Stimulated activated naive CD8-positive, alpha-beta T cell treated with anti-CD3 and anti-CD28 coated beads, Interleukin-15, Interleukin-2, amounts not matched to agents 100 ng/mL and 50 ng/mL, for 24 hours (primary cell): ENCODE measurements at regions not wholly inside any gene's neighbourhood (a gene's known extent, or its start where the extent isn't known, plus 50 kb on each side); places are given as distances from the start of the nearest gene placed in this dataset.

Experiments used
- H3K27ac Mint-ChIP-seq: one replicate; pipeline ENCODE4 v1.8.0; 2021; ENCODE audit warnings: mild to moderate bottlenecking, mixed read lengths
- H3K27me3 Mint-ChIP-seq: one replicate; pipeline ENCODE4 v1.8.0; 2021; ENCODE audit warnings: mixed read lengths
- H3K36me3 Mint-ChIP-seq: one replicate; pipeline ENCODE4 v1.8.0; 2021; ENCODE audit warnings: low read depth, mixed read lengths
- H3K4me1 Mint-ChIP-seq: one replicate; pipeline ENCODE4 v1.8.0; 2021; ENCODE audit warnings: low read depth, mixed read lengths
- H3K4me3 Mint-ChIP-seq: one replicate; pipeline ENCODE4 v1.8.0; 2021; ENCODE audit warnings: mild to moderate bottlenecking, mixed read lengths
- H3K9me3 Mint-ChIP-seq: one replicate; pipeline ENCODE4 v1.8.0; 2021; ENCODE audit warnings: mixed read lengths

- H3K36me3 Mint-ChIP-seq, result no peaks in the 10 kb centered on the region
- H3K4me3 Mint-ChIP-seq, result no peak overlapping the region
- H3K27ac Mint-ChIP-seq, result no peak overlapping the region
- peaks cover 5% of the 10 kb centered on the region for H3K4me1 Mint-ChIP-seq
- no peaks in the 10 kb centered on the region for H3K9me3 Mint-ChIP-seq
- H3K27me3 Mint-ChIP-seq, result peaks cover 11% of the 10 kb centered on the region
Observed at GRCh38 chr9:99732715-99733114, 89.0 kb upstream of the NR4A3 start.

GRCh38 chr9:99735041-99735440, 86.6 kb upstream of the NR4A3 start:
- Mint-ChIP-seq H3K36me3 (no peaks in the 10 kb centered on the region), H3K27ac (no peak overlapping the region), H3K4me3 (no peak overlapping the region), H3K9me3 (no peaks in the 10 kb centered on the region), H3K4me1 (peaks cover 5% of the 10 kb centered on the region), H3K27me3 (peaks cover 12% of the 10 kb centered on the region)

DNA sequence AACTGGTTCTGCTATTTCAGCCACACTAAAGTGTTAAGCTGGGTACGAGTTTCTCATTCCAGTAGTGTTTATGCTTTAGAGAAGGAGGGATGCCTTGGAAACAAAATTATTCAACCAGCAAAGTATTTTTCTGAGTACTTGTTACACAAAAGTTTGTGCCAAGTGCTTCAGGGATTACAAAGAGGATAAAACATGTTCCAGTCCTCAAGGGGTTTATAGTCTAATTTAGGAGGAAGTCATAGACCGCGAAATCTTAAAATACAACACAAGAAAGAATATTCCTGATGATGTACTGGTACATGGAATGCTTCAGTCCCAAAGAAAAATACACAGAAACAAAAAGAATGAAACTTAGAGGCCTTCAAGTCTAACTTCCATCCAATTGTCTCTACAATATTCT, 85.4 kb upstream of the NR4A3 start:
- peaks cover 12% of the 10 kb centered on the region for H3K27me3 Mint-ChIP-seq
- no peak overlapping the region for H3K4me3 Mint-ChIP-seq
- H3K9me3 Mint-ChIP-seq, result no peaks in the 10 kb centered on the region
- H3K4me1 Mint-ChIP-seq, result peaks cover 5% of the 10 kb centered on the region
- H3K36me3 Mint-ChIP-seq, result no peaks in the 10 kb centered on the region
- no peak overlapping the region for H3K27ac Mint-ChIP-seq

GRCh38 chr9:99737649-99738048, 84.0 kb upstream of the NR4A3 start:
- Mint-ChIP-seq H3K36me3 (no peaks in the 10 kb centered on the region), H3K27ac (no peak overlapping the region), H3K27me3 (peaks cover 12% of the 10 kb centered on the region), H3K4me3 (no peak overlapping the region), H3K4me1 (peaks cover 2% of the 10 kb centered on the region), H3K9me3 (no peaks in the 10 kb centered on the region)

GRCh38 chr9:99743006-99743405, 78.7 kb upstream of the NR4A3 start:
- H3K27ac Mint-ChIP-seq, result no peak overlapping the region

GRCh38 chr9:99743455-99743854, 78.2 kb upstream of the NR4A3 start:
- Mint-ChIP-seq H3K27me3 (no peaks in the 10 kb centered on the region), H3K4me1 (no peaks in the 10 kb centered on the region), H3K36me3 (no peaks in the 10 kb centered on the region), H3K27ac (no peak overlapping the region), H3K4me3 (no peak overlapping the region), H3K9me3 (no peaks in the 10 kb centered on the region)

More at GRCh38 chr9:99743006-99743405, 78.7 kb upstream of the NR4A3 start:
- Mint-ChIP-seq H3K4me1 (no peaks in the 10 kb centered on the region), H3K9me3 (no peaks in the 10 kb centered on the region), H3K36me3 (no peaks in the 10 kb centered on the region), H3K27me3 (no peaks in the 10 kb centered on the region), H3K4me3 (no peak overlapping the region)

GRCh38 chr9:99744132-99744531, 77.6 kb upstream of the NR4A3 start:
- H3K27ac Mint-ChIP-seq, result no peak overlapping the region
- H3K4me3 Mint-ChIP-seq, result no peak overlapping the region
- H3K36me3 Mint-ChIP-seq, result no peaks in the 10 kb centered on the region
- no peaks in the 10 kb centered on the region for H3K27me3 Mint-ChIP-seq
- no peaks in the 10 kb centered on the region for H3K9me3 Mint-ChIP-seq
- no peaks in the 10 kb centered on the region for H3K4me1 Mint-ChIP-seq

- Mint-ChIP-seq H3K4me3 (no peak overlapping the region), H3K4me1 (no peaks in the 10 kb centered on the region), H3K27me3 (no peaks in the 10 kb centered on the region), H3K9me3 (no peaks in the 10 kb centered on the region), H3K36me3 (no peaks in the 10 kb centered on the region), H3K27ac (no peak overlapping the region)
Observed at GRCh38 chr9:99745085-99745484, 76.6 kb upstream of the NR4A3 start.

DNA sequence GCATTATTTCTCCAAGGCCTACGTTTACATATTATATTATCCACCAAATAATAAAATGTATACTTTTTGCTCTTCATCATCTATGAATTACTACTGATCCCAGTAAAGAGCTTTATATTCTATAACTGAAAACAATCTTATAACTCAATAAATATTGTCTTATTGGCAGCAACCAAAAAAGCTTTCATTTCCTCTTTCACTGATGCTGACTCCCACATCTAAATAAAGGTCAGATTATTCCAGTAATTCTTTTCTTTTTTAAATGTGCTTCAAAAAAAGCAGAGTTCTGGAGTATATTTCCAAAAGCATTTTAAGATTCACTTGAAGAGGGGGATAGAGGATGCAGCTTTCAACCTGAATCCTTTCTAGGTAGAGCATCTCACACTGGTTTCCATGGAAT, 75.3 kb upstream of the NR4A3 start:
- no peak overlapping the region for H3K27ac Mint-ChIP-seq
- no peaks in the 10 kb centered on the region for H3K36me3 Mint-ChIP-seq
- H3K9me3 Mint-ChIP-seq, result no peaks in the 10 kb centered on the region
- no peak overlapping the region for H3K4me3 Mint-ChIP-seq
- no peaks in the 10 kb centered on the region for H3K4me1 Mint-ChIP-seq
- H3K27me3 Mint-ChIP-seq, result no peaks in the 10 kb centered on the region

GRCh38 chr9:99748266-99748665, 73.4 kb upstream of the NR4A3 start:
- no peaks in the 10 kb centered on the region for H3K4me1 Mint-ChIP-seq
- no peaks in the 10 kb centered on the region for H3K9me3 Mint-ChIP-seq
- H3K27me3 Mint-ChIP-seq, result peaks cover 3% of the 10 kb centered on the region
- H3K27ac Mint-ChIP-seq, result no peak overlapping the region
- no peak overlapping the region for H3K4me3 Mint-ChIP-seq
- H3K36me3 Mint-ChIP-seq, result no peaks in the 10 kb centered on the region

DNA sequence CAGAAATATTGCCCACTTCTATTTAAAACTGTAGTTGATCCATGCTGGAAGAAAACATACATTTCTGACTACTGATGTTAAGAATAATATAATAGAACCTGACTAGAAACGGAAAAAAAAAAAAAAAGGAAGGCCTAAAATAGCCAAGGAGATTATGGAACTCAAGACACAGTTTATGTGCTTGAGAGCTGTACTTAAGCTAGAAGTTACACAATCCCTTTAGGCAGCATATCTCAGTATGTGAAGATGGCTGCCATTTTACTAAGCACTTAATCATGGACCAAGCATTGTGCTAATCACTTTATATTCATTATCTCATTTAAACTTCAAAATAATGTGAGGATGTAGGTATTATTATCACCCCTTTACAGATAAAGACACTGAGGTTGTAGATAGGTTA, 73.0 kb upstream of the NR4A3 start:
- no peaks in the 10 kb centered on the region for H3K36me3 Mint-ChIP-seq
- H3K27me3 Mint-ChIP-seq, result peaks cover 3% of the 10 kb centered on the region
- no peaks in the 10 kb centered on the region for H3K9me3 Mint-ChIP-seq
- no peaks in the 10 kb centered on the region for H3K4me1 Mint-ChIP-seq
- H3K27ac Mint-ChIP-seq, result no peak overlapping the region
- no peak overlapping the region for H3K4me3 Mint-ChIP-seq

DNA sequence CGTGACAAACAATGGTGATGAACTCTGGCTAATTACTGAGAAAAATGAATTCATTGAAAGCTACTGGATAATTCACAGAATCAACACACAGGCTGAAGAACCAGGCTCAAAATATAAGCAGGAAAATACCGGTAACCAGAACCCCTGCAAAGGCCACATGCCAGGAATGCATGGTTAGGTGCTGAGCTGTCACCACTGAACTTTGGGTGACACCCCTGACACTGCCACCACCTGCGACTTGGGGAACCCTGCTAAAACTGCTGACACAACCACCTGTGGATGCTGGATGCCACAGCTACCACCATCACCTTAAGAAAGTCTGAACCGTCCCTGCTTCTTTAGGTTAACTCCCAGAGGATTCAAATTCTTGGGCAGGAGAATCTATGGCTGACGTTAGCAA, 72.0 kb upstream of the NR4A3 start:
- Mint-ChIP-seq H3K27me3 (peaks cover 3% of the 10 kb centered on the region), H3K27ac (no peak overlapping the region), H3K9me3 (no peaks in the 10 kb centered on the region), H3K4me1 (no peaks in the 10 kb centered on the region), H3K36me3 (no peaks in the 10 kb centered on the region), H3K4me3 (no peak overlapping the region)

DNA sequence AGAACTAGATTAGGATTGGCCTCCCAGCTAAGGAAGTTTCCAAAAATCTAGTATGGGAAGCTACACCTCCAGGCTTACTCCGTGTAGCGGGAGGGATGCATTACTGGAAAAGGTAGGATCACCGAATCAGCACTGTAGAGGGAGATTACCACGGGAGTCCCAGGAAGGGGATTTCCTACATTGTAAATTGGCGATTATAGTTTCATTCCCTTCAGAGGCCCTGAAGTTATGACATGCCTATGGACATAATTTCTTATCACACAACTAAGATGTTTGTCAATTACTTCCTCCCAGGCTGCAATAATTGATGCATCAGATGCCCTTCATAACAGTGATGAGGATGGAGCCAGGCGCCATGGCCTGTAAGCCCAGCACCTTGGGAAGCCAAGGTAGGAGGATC, 71.2 kb upstream of the NR4A3 start:
- H3K27me3 Mint-ChIP-seq, result peaks cover 6% of the 10 kb centered on the region
- no peak overlapping the region for H3K27ac Mint-ChIP-seq
- H3K4me1 Mint-ChIP-seq, result no peaks in the 10 kb centered on the region
- H3K36me3 Mint-ChIP-seq, result no peaks in the 10 kb centered on the region
- H3K4me3 Mint-ChIP-seq, result no peak overlapping the region
- no peaks in the 10 kb centered on the region for H3K9me3 Mint-ChIP-seq

DNA sequence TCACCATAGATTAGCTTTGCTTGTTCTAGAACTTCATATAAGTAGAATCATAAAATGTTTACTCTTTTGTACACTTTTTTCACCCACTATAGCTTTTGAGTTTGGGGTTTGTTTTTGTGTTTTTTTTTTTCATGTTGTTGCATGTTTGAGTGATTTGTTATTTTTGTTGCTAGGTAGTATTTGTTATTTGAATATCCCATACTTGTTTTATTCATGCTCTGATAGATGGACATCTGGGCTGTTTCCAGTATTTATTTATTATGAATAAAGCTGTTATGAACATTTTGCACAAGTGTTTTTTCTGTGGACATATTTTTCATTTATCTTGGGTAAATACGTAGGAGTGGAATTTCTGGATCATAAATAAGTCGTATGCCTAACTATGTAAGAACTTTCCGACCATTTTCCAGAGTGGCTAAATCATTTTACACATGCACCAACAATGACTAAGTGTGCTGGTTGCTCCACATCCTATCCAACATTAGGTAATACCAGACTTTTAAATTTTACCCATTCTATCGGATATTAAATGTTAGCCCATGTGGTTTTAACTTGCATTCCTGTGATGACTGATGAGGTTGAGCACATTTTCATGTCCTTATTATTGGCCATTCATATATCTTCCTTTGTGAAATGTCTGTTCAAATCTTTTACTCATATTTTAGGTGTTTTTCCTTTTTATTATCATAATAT, 69.1 kb upstream of the NR4A3 start:
- Mint-ChIP-seq H3K9me3 (no peaks in the 10 kb centered on the region), H3K27ac (no peak overlapping the region), H3K4me3 (no peak overlapping the region), H3K36me3 (no peaks in the 10 kb centered on the region), H3K4me1 (no peaks in the 10 kb centered on the region), H3K27me3 (peaks cover 8% of the 10 kb centered on the region)

DNA sequence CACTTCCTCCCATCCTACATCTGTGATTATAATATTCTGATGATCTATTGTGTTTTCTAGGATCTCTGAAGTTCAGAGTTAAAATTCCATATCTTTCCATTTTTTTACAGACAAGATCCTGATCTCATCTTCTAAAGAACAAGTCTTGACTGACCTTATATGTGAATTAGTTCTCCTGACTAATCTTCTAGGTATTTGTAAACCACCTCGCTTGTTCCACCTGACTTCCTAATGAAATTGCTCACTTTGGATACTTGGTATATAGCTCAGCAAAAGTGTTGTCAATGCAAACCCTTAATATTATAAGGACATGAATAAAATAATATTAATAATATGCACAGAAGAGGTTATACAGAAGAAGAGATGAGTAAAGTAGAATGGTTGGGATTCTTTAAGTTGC, 68.2 kb upstream of the NR4A3 start:
- Mint-ChIP-seq H3K36me3 (no peaks in the 10 kb centered on the region), H3K27ac (no peak overlapping the region), H3K9me3 (no peaks in the 10 kb centered on the region), H3K4me3 (no peak overlapping the region), H3K27me3 (peaks cover 8% of the 10 kb centered on the region), H3K4me1 (no peaks in the 10 kb centered on the region)

- H3K27ac Mint-ChIP-seq, result no peak overlapping the region
- H3K36me3 Mint-ChIP-seq, result no peaks in the 10 kb centered on the region
- H3K4me1 Mint-ChIP-seq, result no peaks in the 10 kb centered on the region
- H3K27me3 Mint-ChIP-seq, result peaks cover 10% of the 10 kb centered on the region
- no peaks in the 10 kb centered on the region for H3K9me3 Mint-ChIP-seq
- H3K4me3 Mint-ChIP-seq, result no peak overlapping the region
Observed at GRCh38 chr9:99760421-99760820, 61.3 kb upstream of the NR4A3 start.
